ENCODE measurements at regions not wholly inside any gene's neighbourhood (a gene's known extent, or its start where the extent isn't known, plus 50 kb on each side); places are given as distances from the start of the nearest gene placed in this dataset.

GRCh38 chr19:28949535-28949934 is 263.4 kb downstream of the UQCRFS1 start (continued):
- TF ChIP-seq USF2 (IDR thresholded peaks at IDR 0.05; ENCODE audit: borderline replicate concordance, low read depth, low read length) (no peak), CEBPB (IDR thresholded peaks at IDR 0.05; ENCODE audit: borderline replicate concordance in 1 of 2, low read depth in 2 of 2, low read length in 2 of 2) (no peak), ZNF687 (IDR thresholded peaks at IDR 0.05) (no peak), CTCF (IDR thresholded peaks at IDR 0.05 in 2 of 3, conservative IDR thresholded peaks at IDR 0.05 in 1 of 3; ENCODE audit: control insufficient read depth in 2 of 3, extremely low read depth in 1 of 3, insufficient read depth in 1 of 3, low read depth in 3 of 3, low read length in 3 of 3) (no peak), SMC3 (IDR thresholded peaks at IDR 0.05; ENCODE audit: borderline replicate concordance, low read length) (no peak), CREM (IDR thresholded peaks at IDR 0.05; ENCODE audit: low read depth) (no peak)
